H1 (cell line): ENCODE measurements at regions not wholly inside any gene's neighbourhood (a gene's known extent, or its start where the extent isn't known, plus 50 kb on each side); places are given as distances from the start of the nearest gene placed in this dataset.

Experiments
- CTCF ChIA-PET: fragments of 300-600 bp; sonication (Branson Sonifier 250); formaldehyde crosslinking; loops from one replicate; lab custom pipeline; 2021; ENCODE audit not compliant: partially characterized antibody; lab: Charles Lee
- POLR2A ChIA-PET: fragments of 300-600 bp; sonication (Branson Sonifier 250); formaldehyde crosslinking; loops from one replicate; lab custom pipeline; 2021; ENCODE audit warnings: inconsistent platforms; ENCODE audit not compliant: partially characterized antibody; lab: Charles Lee
- DNase-seq, 2 experiments: peaks; one replicate each; pipeline versions ENCODE4 v3.0.0 to v3.0.0-alpha.2; 2010 to 2022; ENCODE audit warnings: low spot score in 2 of 2, low read depth in 1 of 2, mixed read lengths in 1 of 2
- FAIRE-seq: peaks from 2 replicates; lab custom pipeline; 2011; peaks lifted over from hg19 to GRCh38; lab: Jason Lieb, UNC
- H2AFZ ChIP-seq: 2 replicates; pipeline ENCODE4 v1.8.1; 2012; ENCODE audit warnings: low read length, inconsistent platforms
- H2AK5ac ChIP-seq: 2 replicates; pipeline ENCODE4 v1.6.1; 2013; ENCODE audit warnings: low read depth, low read length
- H2BK120ac ChIP-seq: replicated peaks from 2 replicates; pipeline ENCODE3; 2013; ENCODE audit warnings: low read depth, low read length, inconsistent platforms
- H2BK12ac ChIP-seq: 2 replicates; pipeline ENCODE4 v1.6.1; 2013; ENCODE audit warnings: low read depth, low read length
- H2BK15ac ChIP-seq: 2 replicates; pipeline ENCODE4 v1.6.1; 2013; ENCODE audit warnings: low read length
- H2BK20ac ChIP-seq: 2 replicates; pipeline ENCODE4 v1.6.1; 2013; ENCODE audit warnings: low read length
- H2BK5ac ChIP-seq: 2 replicates; pipeline ENCODE4 v1.6.1; 2013; ENCODE audit warnings: low read depth, low read length
- H3K14ac ChIP-seq: 2 replicates; pipeline ENCODE4 v1.6.1; 2013; ENCODE audit warnings: inconsistent platforms; ENCODE audit not compliant: insufficient read length
- H3K18ac ChIP-seq: 2 replicates; pipeline ENCODE4 v1.6.1; 2013; ENCODE audit warnings: low read length; ENCODE audit errors: extremely low read depth
- H3K23ac ChIP-seq: 2 replicates; pipeline ENCODE4 v1.6.1; 2013; ENCODE audit warnings: inconsistent platforms; ENCODE audit not compliant: insufficient read length
- H3K23me2 ChIP-seq: 2 replicates; pipeline ENCODE4 v1.6.1; 2013; ENCODE audit warnings: low read depth, low read length
- H3K27ac ChIP-seq: 2 replicates; pipeline ENCODE4 v1.6.1; 2011; ENCODE audit warnings: low read depth, low read length, inconsistent platforms
- H3K27me3 ChIP-seq, 4 experiments: replicated peaks in 1 of 4; 1 replicate in 1 of 4; 2 replicates in 3 of 4; pipeline versions ENCODE4 v1.6.1 to v1.8.1; 2011 to 2013; ENCODE audit warnings: low read length in 3 of 4, mild to moderate bottlenecking in 3 of 4, inconsistent platforms in 2 of 4, mixed read lengths in 2 of 4, moderate library complexity in 1 of 4; ENCODE audit not compliant: control insufficient read depth in 3 of 4, insufficient read depth in 3 of 4; ENCODE audit errors: extremely low read depth in 1 of 4
- H3K36me3 ChIP-seq, 4 experiments: 2 replicates each; pipeline versions ENCODE4 v1.6.1 to v1.8.1; 2011 to 2013; ENCODE audit warnings: mild to moderate bottlenecking in 4 of 4, low read length in 3 of 4, moderate library complexity in 2 of 4, control low read depth in 1 of 4, inconsistent platforms in 1 of 4; ENCODE audit not compliant: insufficient read depth in 4 of 4, control insufficient read depth in 2 of 4
- H3K4ac ChIP-seq: replicated peaks from 2 replicates; pipeline ENCODE3; 2013; ENCODE audit warnings: low read length, low read depth, mixed read lengths, inconsistent platforms; ENCODE audit not compliant: insufficient read length
- H3K4me1 ChIP-seq, 4 experiments: replicated peaks in 1 of 4; 1 replicate in 1 of 4; 2 replicates in 3 of 4; pipeline versions ENCODE4 v1.6.1 to v1.8.1; 2011 to 2013; ENCODE audit warnings: low read length in 3 of 4, inconsistent platforms in 2 of 4, mixed read lengths in 1 of 4; ENCODE audit not compliant: insufficient read depth in 4 of 4, control insufficient read depth in 3 of 4
- H3K4me2 ChIP-seq, 2 experiments: 2 replicates each; pipeline versions ENCODE4 v1.6.1 to v1.8.1; 2011 to 2013; ENCODE audit warnings: low read depth in 2 of 2, low read length in 2 of 2, control low read depth in 1 of 2, inconsistent platforms in 1 of 2, mild to moderate bottlenecking in 1 of 2; ENCODE audit not compliant: insufficient read depth in 1 of 2
- H3K4me3 ChIP-seq, 4 experiments: fragments of 200-600, 300-600 bp in 1 of 4; sonication (generic), shearing (Covaris generic), sonication (Bioruptor Twin) in 1 of 4; 2 replicates each; pipeline versions ENCODE4 v1.5.1 to v1.8.1; 2011 to 2016; ENCODE audit warnings: low read length in 4 of 4, low read depth in 3 of 4, control low read depth in 2 of 4, inconsistent platforms in 2 of 4, mild to moderate bottlenecking in 2 of 4, mixed read lengths in 1 of 4, moderate library complexity in 1 of 4; ENCODE audit not compliant: insufficient read depth in 2 of 4; ENCODE audit errors: extremely low read depth in 1 of 4
- H3K56ac ChIP-seq: replicated peaks from 2 replicates; pipeline ENCODE3; 2013; ENCODE audit warnings: low read depth, mild to moderate bottlenecking, mixed read lengths, low read length, inconsistent platforms; ENCODE audit not compliant: insufficient read length
- H3K79me1 ChIP-seq: 2 replicates; pipeline ENCODE4 v1.6.1; 2013; ENCODE audit warnings: low read depth, low read length, control low read depth
- H3K79me2 ChIP-seq, 2 experiments: 2 replicates each; pipeline versions ENCODE4 v1.6.1 to v1.8.1; 2012 to 2013; ENCODE audit warnings: low read length in 2 of 2, mild to moderate bottlenecking in 2 of 2, inconsistent platforms in 1 of 2; ENCODE audit not compliant: insufficient read depth in 2 of 2, control insufficient read depth in 1 of 2
- H3K9ac ChIP-seq, 4 experiments: replicated peaks in 1 of 4; 1 replicate in 1 of 4; 2 replicates in 3 of 4; pipeline versions ENCODE4 v1.6.1 to v1.8.1; 2011 to 2013; ENCODE audit warnings: low read depth in 3 of 4, low read length in 3 of 4, control low read depth in 2 of 4, mild to moderate bottlenecking in 2 of 4, moderate library complexity in 2 of 4, inconsistent platforms in 1 of 4; ENCODE audit errors: extremely low read depth in 1 of 4
- H3K9me3 ChIP-seq, 2 experiments: 2 replicates each; pipeline versions ENCODE4 v1.6.1 to v1.8.1; 2012 to 2013; ENCODE audit warnings: mild to moderate bottlenecking in 2 of 2, moderate library complexity in 2 of 2, control low read depth in 1 of 2, inconsistent platforms in 1 of 2, low read depth in 1 of 2, low read length in 1 of 2, mixed read lengths in 1 of 2; ENCODE audit not compliant: insufficient read depth in 2 of 2
- H4K20me1 ChIP-seq, 2 experiments: replicated peaks in 1 of 2; 2 replicates each; pipeline versions ENCODE3 to v1.8.1; 2011 to 2013; ENCODE audit warnings: inconsistent platforms in 2 of 2, low read length in 2 of 2, mild to moderate bottlenecking in 1 of 2; ENCODE audit not compliant: insufficient read depth in 2 of 2, control insufficient read depth in 1 of 2
- H4K5ac ChIP-seq: 2 replicates; pipeline ENCODE4 v1.6.1; 2013; ENCODE audit warnings: low read length, low read depth, mixed read lengths, inconsistent platforms; ENCODE audit not compliant: insufficient read length
- H4K8ac ChIP-seq: 2 replicates; pipeline ENCODE4 v1.8.0; 2013; ENCODE audit warnings: mild to moderate bottlenecking, moderate library complexity, low read length, inconsistent platforms; ENCODE audit not compliant: insufficient read depth; ENCODE audit errors: extremely low read depth
- H4K91ac ChIP-seq: replicated peaks from 2 replicates; pipeline ENCODE3; 2013; ENCODE audit warnings: low read length, mixed read lengths, inconsistent platforms; ENCODE audit not compliant: insufficient read length
- EP300 ChIP-seq, 2 experiments: IDR thresholded peaks; 1 replicate in 1 of 2; 2 replicates in 1 of 2; pipeline ENCODE4 v1.6.1; 2011 to 2012; ENCODE audit warnings: low read depth in 2 of 2, low read length in 2 of 2, mild to moderate bottlenecking in 2 of 2, borderline replicate concordance in 1 of 2, inconsistent platforms in 1 of 2, moderate library complexity in 1 of 2
- POLR2AphosphoS5 ChIP-seq: IDR thresholded peaks from 2 replicates; pipeline ENCODE4 v1.6.1; 2011; ENCODE audit warnings: low read depth, low read length
- SAP30 ChIP-seq: fragments of 300-600 bp; sonication (generic); IDR thresholded peaks from 2 replicates; pipeline ENCODE4 v1.7.1; 2012; ENCODE audit warnings: low read length, moderate library complexity, mild to moderate bottlenecking, inconsistent platforms; ENCODE audit not compliant: insufficient read depth, insufficient replicate concordance
- WGBS, 2 experiments: shearing (Covaris generic) in 1 of 2; methylation state at CpG; one replicate each; pipeline versions ENCODE4 v1.1.6 to v1.1.7; 2013 to 2015; ENCODE audit warnings: low lambda C conversion rate in 2 of 2, mixed read lengths in 2 of 2, inconsistent platforms in 1 of 2, low coverage in 1 of 2, missing lambda C conversion rate in 1 of 2; ENCODE audit not compliant: insufficient replicate concordance in 2 of 2, insufficient coverage in 1 of 2, insufficient read length in 1 of 2; ENCODE audit errors: extremely low coverage in 1 of 2, missing lambda C conversion rate in 1 of 2; 5-methylcytosine and 5-hydroxymethylcytosine counted together

GRCh38 chr2:5234563-5234962 lies 457.6 kb upstream of the SOX11 start:
- H3K27ac ChIP-seq: no peak overlapping the region
- H3K4ac ChIP-seq: no peak overlapping the region
- H3K4me3 ChIP-seq: no peak overlapping the region
- no peak overlapping the region for H2AFZ ChIP-seq
- no peak overlapping the region for H4K8ac ChIP-seq
- H3K4me1 ChIP-seq: peaks cover 0 to 4% (median 0%) of the 10 kb centered on the region in 4 experiments; a peak in 1 of 7 replicates
- FAIRE-seq: no peak
- no peaks in the 10 kb centered on the region for H3K36me3 ChIP-seq
- H3K23ac ChIP-seq: no peak overlapping the region
- H4K20me1 ChIP-seq: no peaks in the 10 kb centered on the region
- H3K14ac ChIP-seq: no peak overlapping the region
- POLR2A ChIA-PET: no interaction called here
- CTCF ChIA-PET: interaction anchor here (0.7 to 2.0 kb wide), 4 partner anchors 18 to 240 kb away, joined by 3 to 6 read pairs (median 4); no protein-coding TSS in a partner anchor
- no peak overlapping the region for H3K18ac ChIP-seq
- H3K79me1 ChIP-seq: no peaks in the 10 kb centered on the region
- H2BK5ac ChIP-seq: no peak overlapping the region
- H2BK15ac ChIP-seq: no peak overlapping the region
- H3K23me2 ChIP-seq: no peaks in the 10 kb centered on the region
- no peaks in the 10 kb centered on the region; a peak in 1 of 7 replicates for H3K27me3 ChIP-seq
- H3K56ac ChIP-seq: no peak overlapping the region
- H3K4me2 ChIP-seq: no peak overlapping the region
- no peak overlapping the region for H2AK5ac ChIP-seq
- H2BK20ac ChIP-seq: no peak overlapping the region
- no peak overlapping the region for H4K91ac ChIP-seq
- 95% methylated on average over 2 of the region's 2 CpGs; no CpG with 5 or more reads in 1 of the 2 experiments for WGBS, 2 experiments
- no peaks in the 10 kb centered on the region for H3K9me3 ChIP-seq
- no peak overlapping the region for H2BK12ac ChIP-seq
- no peak overlapping the region for H2BK120ac ChIP-seq
- H3K79me2 ChIP-seq: no peaks in the 10 kb centered on the region
- H3K9ac ChIP-seq: no peak overlapping the region
- H4K5ac ChIP-seq: no peak overlapping the region
- no peak for DNase-seq
- TF ChIP-seq POLR2AphosphoS5 (no peak), EP300 (IDR thresholded peaks at IDR 0.05; ENCODE audit: borderline replicate concordance in 1 of 2, low read depth in 2 of 2, low read length in 2 of 2) (no peak), SAP30 (no peak)
